MM.1S (cell line): ENCODE measurements at regions not wholly inside any gene's neighbourhood (a gene's known extent, or its start where the extent isn't known, plus 50 kb on each side); places are given as distances from the start of the nearest gene placed in this dataset.

ENCODE experiments used
- EZH2 ChIP-seq: fragments of 300-600 bp; sonication (generic); optimal IDR thresholded peaks from 2 replicates; pipeline ENCODE3; 2017; ENCODE audit warnings: low read depth, mild to moderate bottlenecking, antibody characterized with exemption, low read length, mixed read lengths
- EZH2phosphoT487 ChIP-seq: fragments of 300-600 bp; sonication (generic); IDR thresholded peaks from 2 replicates; pipeline ENCODE4 v1.6.1; 2018; ENCODE audit warnings: antibody characterized with exemption, low read length
- TF ChIP-seq, protein P1 (sequence below): fragments of 300-600 bp; sonication (generic); IDR thresholded peaks from 2 replicates; pipeline ENCODE4 v1.5.1; 2016; ENCODE audit warnings: antibody characterized with exemption, low read length, mixed read lengths

DNA sequence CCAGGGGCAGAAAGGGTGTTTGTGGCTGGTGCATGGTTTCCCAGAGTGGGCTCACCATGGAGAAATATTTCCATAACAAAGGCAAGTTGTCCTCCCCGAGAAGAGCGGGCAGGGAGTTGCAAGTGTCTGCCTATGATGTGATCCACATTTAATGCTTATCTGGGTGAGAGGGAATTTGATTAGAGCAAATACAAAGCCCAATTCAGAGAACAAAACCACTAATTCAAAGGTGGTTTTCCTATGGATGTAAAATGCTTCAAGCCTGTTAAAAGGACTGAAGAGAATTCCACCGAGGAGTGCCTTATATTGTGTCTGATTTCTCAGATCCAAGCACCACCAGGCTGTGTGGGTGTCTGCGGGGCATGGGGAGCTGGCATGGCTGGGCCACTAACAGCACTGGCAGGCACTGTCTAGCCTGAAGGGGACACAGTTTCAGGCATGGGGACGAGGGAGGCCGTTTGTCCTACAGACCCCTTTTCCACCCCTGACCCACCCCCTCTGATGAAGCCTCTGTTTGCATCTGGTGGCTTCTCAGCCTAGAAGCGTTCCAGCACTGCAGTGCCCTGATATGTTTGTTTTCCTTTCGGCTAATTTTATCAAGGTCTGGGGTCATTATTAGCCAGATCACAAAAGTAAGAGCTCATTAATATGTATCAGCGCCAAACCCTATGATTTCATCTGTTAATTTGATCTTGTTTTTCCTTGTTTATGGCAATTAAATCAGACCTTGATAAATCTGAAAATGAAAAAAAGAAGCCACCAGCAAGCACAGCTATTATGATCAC, 357.3 kb downstream of the HRH4 start:
- TF ChIP-seq, protein P1, sequence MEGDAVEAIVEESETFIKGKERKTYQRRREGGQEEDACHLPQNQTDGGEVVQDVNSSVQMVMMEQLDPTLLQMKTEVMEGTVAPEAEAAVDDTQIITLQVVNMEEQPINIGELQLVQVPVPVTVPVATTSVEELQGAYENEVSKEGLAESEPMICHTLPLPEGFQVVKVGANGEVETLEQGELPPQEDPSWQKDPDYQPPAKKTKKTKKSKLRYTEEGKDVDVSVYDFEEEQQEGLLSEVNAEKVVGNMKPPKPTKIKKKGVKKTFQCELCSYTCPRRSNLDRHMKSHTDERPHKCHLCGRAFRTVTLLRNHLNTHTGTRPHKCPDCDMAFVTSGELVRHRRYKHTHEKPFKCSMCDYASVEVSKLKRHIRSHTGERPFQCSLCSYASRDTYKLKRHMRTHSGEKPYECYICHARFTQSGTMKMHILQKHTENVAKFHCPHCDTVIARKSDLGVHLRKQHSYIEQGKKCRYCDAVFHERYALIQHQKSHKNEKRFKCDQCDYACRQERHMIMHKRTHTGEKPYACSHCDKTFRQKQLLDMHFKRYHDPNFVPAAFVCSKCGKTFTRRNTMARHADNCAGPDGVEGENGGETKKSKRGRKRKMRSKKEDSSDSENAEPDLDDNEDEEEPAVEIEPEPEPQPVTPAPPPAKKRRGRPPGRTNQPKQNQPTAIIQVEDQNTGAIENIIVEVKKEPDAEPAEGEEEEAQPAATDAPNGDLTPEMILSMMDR, result no peak
- TF ChIP-seq EZH2phosphoT487 (no peak), EZH2 (no peak)
